ENCODE measurements at regions not wholly inside any gene's neighbourhood (a gene's known extent, or its start where the extent isn't known, plus 50 kb on each side); places are given as distances from the start of the nearest gene placed in this dataset.

GRCh38 chr4:19074036-19074435 is 1052.5 kb upstream of the LCORL start:
- TF ChIP-seq CTCF (IDR thresholded peaks at IDR 0.05) (no peak), POLR2A (IDR thresholded peaks at IDR 0.05) (no peak)

Data from heart left ventricle (tissue), 13 donors.